SK-N-SH (cell line): ENCODE measurements at regions not wholly inside any gene's neighbourhood (a gene's known extent, or its start where the extent isn't known, plus 50 kb on each side); places are given as distances from the start of the nearest gene placed in this dataset.

Experiments
- CHD2 ChIP-seq: fragments of 150-350 bp; IDR thresholded peaks from 2 replicates; pipeline ENCODE4 v1.6.1; 2018; ENCODE audit warnings: low read length; ENCODE audit not compliant: partially characterized antibody
- CTCF ChIP-seq: fragments of 200-600 bp; sonication (generic); IDR thresholded peaks from 2 replicates; pipeline ENCODE4 v1.6.1; 2017; ENCODE audit warnings: antibody characterized with exemption, mild to moderate bottlenecking, moderate library complexity
- EP300 ChIP-seq, 2 experiments: IDR thresholded peaks; 2 replicates each; pipeline versions ENCODE4 v1.4.0 to v1.6.1; 2012; ENCODE audit warnings: borderline replicate concordance in 1 of 2, low read depth in 1 of 2, low read length in 1 of 2
- EZH2phosphoT487 ChIP-seq: fragments of 200-600 bp; sonication (generic); IDR thresholded peaks from 2 replicates; pipeline ENCODE4 v1.6.1; 2017; ENCODE audit warnings: low read depth, mixed run types, mild to moderate bottlenecking, antibody characterized with exemption, moderate library complexity, borderline replicate concordance
- RCOR1 ChIP-seq: fragments of 150-350 bp; IDR thresholded peaks from 2 replicates; pipeline ENCODE4 v1.6.1; 2017; ENCODE audit warnings: antibody characterized with exemption, low read length
- TAF1 ChIP-seq: IDR thresholded peaks from 2 replicates; pipeline ENCODE4 v1.6.1; 2012; ENCODE audit warnings: low read depth, mild to moderate bottlenecking, low read length, moderate library complexity, borderline replicate concordance
- USF1 ChIP-seq: IDR thresholded peaks from 2 replicates; pipeline ENCODE4 v1.4.0; 2012; ENCODE audit warnings: low read depth, borderline replicate concordance
- TF ChIP-seq, protein P1 (sequence below): fragments of 150-350 bp; IDR thresholded peaks from 2 replicates; pipeline ENCODE4 v1.6.1; 2017; ENCODE audit warnings: antibody characterized with exemption, low read length, low read depth, borderline replicate concordance

- TF ChIP-seq USF1 (no peak), CTCF (no peak), RCOR1 (no peak), EZH2phosphoT487 (no peak), EP300 (IDR thresholded peaks at IDR 0.05; ENCODE audit: borderline replicate concordance in 1 of 2, low read depth in 1 of 2, low read length in 1 of 2) (no peak), TAF1 (no peak), CHD2 (no peak)
- TF ChIP-seq, protein P1, sequence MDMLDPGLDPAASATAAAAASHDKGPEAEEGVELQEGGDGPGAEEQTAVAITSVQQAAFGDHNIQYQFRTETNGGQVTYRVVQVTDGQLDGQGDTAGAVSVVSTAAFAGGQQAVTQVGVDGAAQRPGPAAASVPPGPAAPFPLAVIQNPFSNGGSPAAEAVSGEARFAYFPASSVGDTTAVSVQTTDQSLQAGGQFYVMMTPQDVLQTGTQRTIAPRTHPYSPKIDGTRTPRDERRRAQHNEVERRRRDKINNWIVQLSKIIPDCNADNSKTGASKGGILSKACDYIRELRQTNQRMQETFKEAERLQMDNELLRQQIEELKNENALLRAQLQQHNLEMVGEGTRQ = no peak
Observed at GRCh38 chr2:223700221-223700620, 98.1 kb upstream of the SCG2 start.
